Fibroblast of skin of right biceps (primary cell): ENCODE measurements at regions not wholly inside any gene's neighbourhood (a gene's known extent, or its start where the extent isn't known, plus 50 kb on each side); places are given as distances from the start of the nearest gene placed in this dataset.

Experiments used
- DNase-seq: peaks from one replicate; pipeline ENCODE4 v3.0.0-alpha.2; 2013

- no peak for DNase-seq
Observed at GRCh38 chr2:217260441-217261115, 400.7 kb upstream of the TNP1 start.

DNA sequence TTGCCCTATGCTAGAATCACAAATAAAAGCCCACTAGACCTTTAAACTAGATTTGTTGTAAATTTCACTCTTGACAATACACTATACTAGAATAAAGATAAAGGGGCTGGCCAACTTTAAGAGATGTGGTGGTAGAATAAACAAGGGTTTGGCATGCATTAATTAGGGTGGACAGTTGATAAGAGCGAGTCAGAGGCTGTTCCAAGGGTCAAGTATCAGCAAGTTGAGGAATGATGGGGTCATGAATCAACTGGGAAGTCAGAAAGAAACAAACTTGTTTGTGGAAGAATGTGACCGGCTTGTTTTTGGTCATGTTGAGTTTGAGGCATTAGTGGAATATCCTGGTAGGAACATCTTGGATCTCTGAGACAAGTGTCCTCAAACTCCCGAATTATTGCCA, 398.3 kb upstream of the TNP1 start:
- DNase-seq, result no peak

- DNase-seq, result peak; percentile 78
Observed at GRCh38 chr2:217256251-217256650, 396.4 kb upstream of the TNP1 start.

GRCh38 chr2:217254111-217254510, 394.2 kb upstream of the TNP1 start:
- no peak for DNase-seq

- peak; percentile 14 for DNase-seq
Observed at GRCh38 chr2:217252181-217252580, 392.3 kb upstream of the TNP1 start.

GRCh38 chr2:217250013-217250524, 390.2 kb upstream of the TNP1 start:
- DNase-seq, result peak; percentile 25

DNA sequence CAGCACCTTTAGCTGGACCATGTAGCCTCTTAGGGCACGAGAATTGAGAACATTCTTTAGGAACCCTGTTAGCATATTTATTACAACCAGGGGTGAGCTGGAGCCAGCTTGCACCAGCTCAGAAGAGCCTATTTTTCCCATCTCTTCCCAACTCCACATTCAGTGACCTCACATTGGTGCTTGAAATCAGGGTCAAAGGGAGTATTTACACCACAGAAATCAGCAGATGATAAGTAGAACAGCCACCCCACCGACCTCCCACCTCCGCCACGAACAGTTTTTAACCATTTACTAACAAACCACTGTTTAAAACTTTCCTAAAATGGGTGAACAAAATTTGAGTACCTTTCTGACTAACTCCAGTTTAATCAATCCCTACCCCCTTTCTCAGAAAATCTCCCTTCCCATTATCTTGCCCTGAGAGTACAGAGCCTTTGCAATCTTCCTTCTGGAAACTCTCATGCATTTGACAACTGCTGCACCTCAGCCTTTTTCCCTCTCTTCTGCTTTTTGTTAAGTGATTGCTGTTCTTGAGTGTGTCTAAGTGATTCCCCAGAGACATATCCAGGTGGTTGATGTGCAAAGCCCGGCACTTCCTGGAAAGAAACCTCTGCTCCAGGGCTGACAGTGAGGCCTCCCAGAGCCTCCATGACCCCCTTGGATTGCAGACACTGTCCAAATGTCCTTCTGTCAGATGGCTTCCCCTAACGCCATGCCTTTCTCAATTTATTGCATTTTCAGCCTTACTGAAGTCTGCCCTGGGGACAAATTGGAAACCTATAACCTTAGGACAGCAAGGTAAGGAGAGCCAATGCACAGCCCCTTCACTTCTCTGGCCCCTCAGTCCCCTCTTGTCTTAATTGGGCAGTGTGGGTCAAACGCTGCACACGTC, 389.5 kb upstream of the TNP1 start:
- DNase-seq, result no peak

- DNase-seq, result peak; percentile 87
Observed at GRCh38 chr2:217248312-217248935, 388.6 kb upstream of the TNP1 start.

- DNase-seq, result no peak
Observed at GRCh38 chr2:217247476-217247875, 387.6 kb upstream of the TNP1 start.

DNA sequence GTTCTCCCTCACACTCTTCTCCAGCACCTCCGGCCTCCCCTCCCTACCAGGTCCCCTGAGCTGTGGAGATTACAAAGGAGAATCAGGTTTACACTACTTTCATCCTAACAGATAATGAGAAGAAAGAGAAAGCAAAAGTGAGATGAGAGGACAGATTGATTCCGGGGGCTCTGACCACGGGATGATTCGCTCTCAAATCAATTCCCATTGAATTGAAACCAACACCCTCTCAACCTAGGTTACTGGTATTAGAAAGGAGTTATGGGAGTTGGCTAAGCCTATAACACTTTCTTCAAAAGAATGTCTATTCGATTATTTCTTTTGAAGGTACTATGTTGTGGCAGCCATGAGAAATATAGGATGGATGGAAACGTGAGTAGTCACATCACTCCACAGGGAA, 386.2 kb upstream of the TNP1 start:
- DNase-seq, result no peak

DNA sequence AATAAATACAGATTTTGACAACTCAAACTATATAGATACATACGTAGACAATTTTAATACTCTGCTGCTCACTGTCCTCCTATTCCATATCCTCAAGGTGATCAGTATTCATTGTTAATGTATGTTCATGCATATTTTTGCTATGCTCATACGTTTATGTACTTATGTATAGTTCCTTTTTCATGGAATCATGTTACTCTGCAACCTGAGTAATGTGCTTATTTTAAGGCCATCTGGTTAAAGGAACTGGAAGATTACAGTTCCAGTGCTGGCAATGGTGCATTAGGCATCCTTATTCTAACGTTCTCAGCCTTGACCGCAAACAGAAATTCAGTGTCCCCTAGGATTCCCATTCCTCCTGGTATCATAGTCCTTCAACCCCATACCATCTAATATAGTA, 385.0 kb upstream of the TNP1 start:
- DNase-seq, result no peak

DNA sequence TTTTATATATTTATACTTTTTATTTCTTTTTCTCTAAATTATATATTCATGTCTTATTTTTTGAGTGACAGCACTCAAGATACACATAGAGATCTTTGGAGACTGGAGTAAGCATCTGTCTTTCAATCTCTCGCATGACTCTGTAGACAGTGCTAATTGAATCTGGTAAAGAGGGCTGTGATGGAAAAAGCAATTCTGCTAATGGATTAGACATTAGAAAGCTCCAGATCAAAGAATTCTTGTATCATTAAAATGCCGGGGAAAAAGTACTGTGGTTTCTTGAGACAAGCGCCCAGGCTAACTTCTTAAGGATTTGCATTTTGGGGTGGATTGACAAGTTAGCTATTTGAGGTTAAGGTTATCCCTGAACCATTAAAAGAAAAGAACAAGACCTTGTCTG, 383.1 kb upstream of the TNP1 start:
- DNase-seq, result no peak

DNA sequence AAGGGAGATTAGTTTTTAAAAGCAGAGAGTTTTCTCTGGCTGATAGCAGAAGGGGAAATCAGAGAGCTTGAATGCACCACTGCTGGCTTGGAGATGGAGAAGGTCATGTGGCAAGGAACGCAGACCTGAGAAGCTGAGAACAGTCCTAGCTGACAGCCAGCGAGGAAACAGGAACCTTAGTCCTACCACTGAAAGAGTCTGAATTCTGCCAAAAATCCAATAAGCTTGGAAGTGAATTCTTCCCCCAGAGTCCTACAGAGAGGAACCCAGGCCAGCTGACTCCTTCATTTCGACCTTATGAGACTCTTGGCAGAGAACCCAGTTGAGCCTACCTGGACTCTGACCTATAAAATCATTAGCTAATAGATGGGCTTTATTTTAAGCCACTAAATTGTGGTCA, 371.9 kb upstream of the TNP1 start:
- no peak for DNase-seq

- DNase-seq, result peak; percentile 58
Observed at GRCh38 chr2:217231212-217231611, 371.3 kb upstream of the TNP1 start.

DNA sequence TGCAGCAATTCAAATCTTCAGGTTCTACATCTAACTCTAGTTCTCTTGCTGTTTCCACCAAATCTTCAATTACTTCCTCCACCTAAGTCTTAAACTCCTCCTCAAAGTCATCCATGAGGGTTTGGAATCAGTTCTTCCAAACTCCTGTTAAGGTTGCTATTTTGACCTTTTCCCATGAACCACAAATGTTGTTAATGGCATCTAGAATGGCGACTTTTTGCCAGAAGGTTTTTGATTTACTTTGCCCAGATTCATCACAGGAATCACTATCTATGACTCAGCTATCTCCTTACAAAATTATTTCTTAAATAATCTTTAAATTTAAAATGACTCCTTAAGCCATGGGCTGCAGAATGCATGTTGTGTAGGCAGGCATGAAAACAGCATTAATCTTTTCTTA, 368.9 kb upstream of the TNP1 start:
- DNase-seq, result peak; percentile 44

DNA sequence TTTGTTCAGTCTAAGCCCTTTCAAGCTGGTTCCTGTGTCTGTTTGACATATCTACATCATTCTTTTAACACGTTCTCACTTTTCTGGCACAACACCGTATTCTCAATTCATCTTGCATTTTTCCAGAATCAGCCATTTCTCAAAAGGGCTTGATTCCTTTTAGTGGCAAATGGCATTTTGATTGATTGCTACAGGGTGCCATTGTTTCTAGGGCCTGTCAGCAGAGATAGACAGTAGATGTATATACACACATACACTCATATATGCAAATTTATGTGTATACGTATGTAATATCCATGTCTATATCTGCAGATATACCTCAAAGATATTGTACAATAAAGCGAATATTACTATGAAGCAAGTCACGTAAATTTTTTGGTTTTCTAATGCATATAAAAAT, 367.9 kb upstream of the TNP1 start:
- no peak for DNase-seq

- no peak for DNase-seq
Observed at GRCh38 chr2:217225596-217225995, 365.7 kb upstream of the TNP1 start.

DNA sequence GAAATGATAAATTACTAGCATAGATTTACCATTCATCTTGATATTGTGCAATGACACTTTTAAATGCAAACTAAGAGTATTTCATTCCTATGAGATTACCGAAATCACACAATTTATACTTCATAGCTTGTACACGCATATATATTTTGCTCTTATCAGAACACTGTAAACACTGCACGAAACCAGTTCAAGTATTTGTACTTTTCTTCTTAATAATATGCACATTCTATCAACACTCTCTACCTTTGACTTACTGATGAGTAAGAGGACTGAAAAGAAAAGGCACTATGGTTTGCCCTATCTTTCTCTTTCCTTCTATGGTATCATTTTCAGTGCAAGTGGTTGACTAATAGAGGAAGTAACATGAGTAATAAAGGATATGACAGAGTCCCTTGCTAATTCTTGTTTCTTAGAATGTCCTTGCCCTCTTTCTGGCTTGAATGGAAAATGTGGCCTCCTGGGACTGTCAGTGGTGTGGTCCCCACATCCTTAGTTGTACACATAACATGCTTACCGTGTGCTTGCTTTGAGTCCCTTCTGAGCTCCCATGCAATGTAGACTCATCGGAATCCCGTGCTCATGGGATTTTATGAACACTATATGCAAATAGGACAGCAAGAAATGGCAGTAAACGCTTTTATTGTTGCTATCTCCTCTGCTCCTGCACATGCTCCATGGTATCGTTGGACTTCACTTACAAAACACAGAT, 363.5 kb upstream of the TNP1 start:
- peak; percentile 97 for DNase-seq

DNA sequence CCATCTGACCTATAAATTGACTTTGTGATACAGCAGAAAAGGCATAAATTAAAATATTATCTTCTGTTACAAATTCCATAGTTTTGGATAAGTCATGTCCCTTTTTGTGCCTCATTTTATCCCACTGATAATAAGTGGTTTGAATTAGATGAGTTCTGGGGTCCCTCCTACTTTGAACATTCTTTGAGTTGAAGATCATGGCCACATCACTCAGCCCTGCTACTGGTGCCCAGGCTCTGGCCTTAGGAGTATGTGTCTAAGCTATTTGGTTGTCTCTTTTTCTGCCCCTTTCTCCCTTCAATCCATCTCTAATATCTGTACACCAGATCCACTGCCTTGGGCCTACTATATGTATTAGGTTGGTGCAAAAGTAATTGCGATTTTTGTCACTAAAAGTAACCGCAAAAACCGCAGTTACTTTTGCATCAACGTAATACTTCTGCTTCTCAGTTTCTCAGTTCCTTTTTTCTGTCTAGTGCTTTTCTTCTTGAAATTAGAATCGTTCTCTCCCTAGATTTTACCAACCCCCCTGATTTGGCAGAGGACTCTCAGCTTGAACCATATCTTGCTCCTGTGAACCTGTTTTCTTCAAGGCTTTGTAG, 362.5 kb upstream of the TNP1 start:
- peak; percentile 51 for DNase-seq

GRCh38 chr2:217220228-217221013, 360.6 kb upstream of the TNP1 start:
- no peak for DNase-seq

DNA sequence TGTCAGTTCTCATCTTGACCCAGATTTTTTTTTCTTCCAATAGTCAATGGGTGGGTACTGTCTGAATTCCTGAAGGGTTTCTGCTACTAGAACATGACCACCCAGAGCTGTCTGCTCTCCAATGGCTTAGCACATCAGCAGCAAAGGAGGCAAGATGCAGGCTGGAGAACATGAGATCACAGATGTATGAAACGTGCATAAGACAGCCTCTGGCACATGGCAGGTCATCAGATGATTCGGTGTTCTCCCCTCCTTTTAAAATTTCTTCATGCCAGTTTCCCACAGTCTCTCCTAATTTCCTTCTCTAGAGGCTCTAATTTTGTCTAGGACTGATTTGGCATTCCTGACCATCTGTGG, 359.3 kb upstream of the TNP1 start:
- DNase-seq, result no peak
